ENCODE measurements at regions not wholly inside any gene's neighbourhood (a gene's known extent, or its start where the extent isn't known, plus 50 kb on each side); places are given as distances from the start of the nearest gene placed in this dataset.

- no peak for DNase-seq
Measured at GRCh38 chrX:38992441-38993096, 191.3 kb downstream of the MID1IP1 start.

DNA sequence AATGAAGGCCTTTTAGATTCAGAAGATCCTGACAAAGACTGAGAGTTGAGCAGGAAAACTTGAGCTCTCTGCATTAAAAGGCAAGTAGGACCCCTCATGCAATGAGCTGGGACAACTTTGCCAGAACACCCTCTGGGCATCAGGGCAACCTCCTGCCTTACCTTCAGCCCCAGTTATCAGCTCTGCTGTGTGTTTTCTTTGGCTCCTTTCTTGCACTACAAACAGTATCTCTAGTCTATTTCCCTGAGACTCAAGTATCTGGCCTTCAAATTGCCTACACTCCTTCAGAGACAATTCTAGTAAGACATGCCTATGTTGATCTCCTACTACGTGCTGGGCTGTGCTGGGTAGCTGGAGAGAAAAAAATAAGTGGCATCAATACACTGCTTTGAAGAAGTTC is 192.2 kb downstream of the MID1IP1 start:
- no peak for DNase-seq

DNA sequence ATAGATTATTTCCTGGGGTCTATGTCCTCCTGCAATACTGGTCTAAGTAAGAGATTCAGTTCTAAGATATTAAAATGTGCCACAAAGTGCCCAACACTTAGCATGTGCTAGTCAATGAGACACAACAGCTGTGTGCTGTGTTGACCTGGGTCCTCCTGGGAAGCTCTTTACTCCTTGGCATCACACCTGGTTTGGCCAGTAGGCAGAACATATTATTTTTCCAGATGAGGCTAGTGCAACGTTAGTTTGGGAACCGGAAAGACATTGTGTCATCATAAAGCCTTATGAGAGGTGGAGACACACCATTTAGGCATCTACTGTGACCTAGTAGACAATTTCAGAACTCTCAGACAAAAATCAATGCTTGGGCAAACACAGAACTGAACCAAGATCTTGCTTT is 197.8 kb downstream of the MID1IP1 start:
- DNase-seq = no peak

DNA sequence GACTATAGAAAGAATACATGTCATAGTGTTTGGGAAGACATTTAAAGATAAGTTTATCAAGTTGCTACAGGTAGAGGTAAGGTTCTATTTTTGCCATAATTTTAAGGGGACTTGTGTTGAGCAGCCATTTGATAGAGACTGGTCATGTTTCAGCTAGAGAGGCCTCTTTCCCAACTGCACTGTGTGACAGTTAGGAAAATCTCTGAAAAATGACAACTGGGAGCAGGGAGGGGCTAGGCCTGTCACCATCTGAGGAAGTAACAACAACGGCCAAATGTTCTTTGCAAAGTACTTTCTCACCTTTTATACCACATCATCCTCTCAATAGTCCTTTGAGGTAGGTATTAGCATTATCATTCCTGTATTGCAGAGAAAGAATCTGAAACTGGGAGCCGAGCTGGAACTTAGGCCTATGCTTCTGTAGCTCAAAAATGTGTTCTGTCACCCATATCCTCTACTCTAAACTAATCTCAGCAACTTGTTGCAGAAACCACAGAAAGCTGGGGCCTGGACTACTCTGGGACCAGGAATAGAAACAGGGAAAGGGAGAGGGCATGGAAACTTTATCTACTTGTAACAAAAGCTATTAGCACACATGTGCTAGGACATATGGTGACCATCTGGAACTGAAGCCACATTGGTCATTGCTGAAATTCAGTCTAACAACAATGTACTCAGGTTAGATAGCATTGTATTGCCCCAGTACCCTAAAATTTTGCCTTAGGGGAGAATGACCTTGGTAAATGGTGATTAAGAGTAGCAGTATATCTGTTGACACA is 198.9 kb downstream of the MID1IP1 start:
- no peak for DNase-seq

- no peak for DNase-seq
Measured at GRCh38 chrX:39000802-39001201, 199.5 kb downstream of the MID1IP1 start.

GRCh38 chrX:39002466-39002865 is 201.2 kb downstream of the MID1IP1 start:
- no peak for DNase-seq

DNA sequence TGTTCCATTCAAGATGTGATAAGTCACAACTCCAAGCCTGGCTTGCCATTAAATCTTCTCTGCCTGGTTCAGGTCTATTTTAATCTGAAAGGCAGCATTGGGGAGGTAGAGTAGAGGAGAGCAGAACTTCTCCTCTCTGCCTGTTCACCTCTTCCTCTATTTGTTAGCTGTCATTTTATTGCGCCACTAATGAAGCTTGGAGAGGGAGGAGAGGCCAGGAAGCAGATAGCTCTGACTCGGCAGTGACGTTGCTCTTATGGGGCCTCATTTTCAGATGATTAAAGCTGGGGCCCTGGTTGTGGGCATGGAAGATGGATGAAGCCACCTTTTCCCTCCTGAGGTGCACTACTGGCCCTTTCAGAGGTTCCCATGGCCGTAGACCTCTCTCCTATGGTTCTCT is 207.3 kb downstream of the MID1IP1 start:
- no peak for DNase-seq

- no peak for DNase-seq
Measured at GRCh38 chrX:39011454-39012221, 210.4 kb downstream of the MID1IP1 start.

GRCh38 chrX:39012621-39013111 is 211.4 kb downstream of the MID1IP1 start:
- DNase-seq = no peak

DNA sequence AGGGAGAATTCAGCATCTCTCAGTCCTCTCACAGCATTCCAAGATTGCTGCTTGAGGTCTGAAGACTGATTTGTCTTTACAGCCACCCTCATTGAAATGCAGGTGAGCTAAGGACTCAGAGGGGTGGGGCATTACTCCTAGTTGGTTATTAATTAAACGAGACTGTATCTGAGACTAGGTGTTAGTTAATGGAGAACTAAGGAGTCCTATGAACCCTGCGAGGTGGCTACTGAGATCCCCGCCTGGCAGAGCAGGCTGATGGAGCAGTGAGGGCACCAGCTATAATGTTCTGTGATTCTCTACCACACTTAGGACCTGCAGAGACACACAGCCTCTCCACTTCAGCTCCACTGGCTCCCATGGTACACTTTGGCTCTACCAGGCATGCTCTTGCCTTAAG is 215.3 kb downstream of the MID1IP1 start:
- no peak for DNase-seq

DNA sequence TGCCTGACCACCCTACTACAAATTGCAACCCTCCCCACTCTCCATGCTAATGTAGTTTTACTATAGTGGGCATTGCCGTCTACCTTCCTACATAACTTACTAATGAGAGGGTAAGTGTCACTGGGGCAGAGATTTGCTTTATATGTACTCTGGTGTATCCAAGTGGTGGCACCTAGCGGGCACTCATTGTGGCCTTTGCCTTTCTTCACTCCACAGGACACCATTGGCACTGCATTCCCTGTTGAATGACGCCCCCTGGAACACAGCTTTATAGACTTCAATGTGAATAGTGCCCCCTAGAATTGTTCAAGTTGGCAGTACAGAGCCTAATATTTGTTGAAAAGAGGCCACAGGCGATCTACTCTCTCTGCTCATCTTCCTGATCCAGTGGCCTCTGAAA is 215.8 kb downstream of the MID1IP1 start:
- DNase-seq = no peak

GRCh38 chrX:39017716-39018115 is 216.5 kb downstream of the MID1IP1 start:
- no peak for DNase-seq

- DNase-seq = no peak
Measured at GRCh38 chrX:39018541-39018940, 217.3 kb downstream of the MID1IP1 start.

GRCh38 chrX:39019056-39019455 is 217.8 kb downstream of the MID1IP1 start:
- no peak for DNase-seq

DNA sequence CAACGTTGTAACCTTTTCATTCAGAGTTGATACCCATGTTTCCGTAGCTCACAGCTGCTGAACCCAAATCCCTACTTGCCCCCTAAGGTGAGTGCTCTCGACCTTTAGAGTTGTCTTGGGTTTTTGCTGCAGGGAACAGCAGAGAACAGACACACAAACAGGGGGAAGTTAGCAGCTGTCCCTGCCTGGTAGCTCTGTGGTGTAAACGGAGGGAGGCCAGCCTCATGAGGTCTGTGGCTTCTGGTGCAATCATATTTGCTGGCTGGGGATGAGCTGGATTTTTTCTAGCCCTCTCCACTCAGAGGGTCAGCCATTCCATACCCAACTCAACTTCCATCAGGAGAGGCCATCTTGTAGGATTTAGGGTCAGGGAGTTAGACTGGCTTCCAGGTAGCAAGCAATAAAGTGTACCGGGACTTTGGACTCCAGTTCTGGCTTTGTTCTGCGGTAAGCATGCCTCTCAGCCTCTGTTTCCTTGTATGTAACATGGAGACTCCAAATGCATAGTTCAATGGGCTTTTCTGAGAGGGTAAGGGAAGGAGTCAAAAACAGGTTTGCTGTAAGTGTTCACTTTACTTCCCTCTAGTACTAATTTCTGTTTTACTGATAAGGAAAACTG is 218.9 kb downstream of the MID1IP1 start:
- no peak for DNase-seq

DNA sequence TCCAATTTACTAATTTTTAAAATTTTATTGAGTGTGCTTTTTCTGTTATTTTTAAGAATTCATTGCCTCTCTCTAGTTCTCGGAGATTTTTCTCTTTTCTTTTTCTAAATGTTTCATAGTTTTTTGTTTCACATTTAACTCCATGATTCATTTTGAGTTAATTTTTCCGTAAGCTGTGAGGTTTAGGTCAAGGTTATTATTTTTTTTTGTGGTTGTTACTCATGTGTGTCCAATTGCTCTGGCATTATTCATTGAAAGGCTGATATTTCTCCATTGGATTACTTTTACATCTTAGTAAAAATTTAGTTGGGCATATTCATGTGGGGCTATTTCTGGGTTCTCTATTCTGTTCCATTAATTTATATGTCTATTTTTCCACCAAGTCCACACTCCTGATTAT is 220.8 kb downstream of the MID1IP1 start:
- no peak for DNase-seq

GRCh38 chrX:39029221-39029620 is 228.0 kb downstream of the MID1IP1 start:
- no peak for DNase-seq

- DNase-seq = no peak
Measured at GRCh38 chrX:39030636-39031035, 229.4 kb downstream of the MID1IP1 start.

- DNase-seq = no peak
Measured at GRCh38 chrX:39039890-39040289, 238.6 kb downstream of the MID1IP1 start.

GRCh38 chrX:39043838-39044550 is 242.7 kb downstream of the MID1IP1 start:
- no peak for DNase-seq

DNA sequence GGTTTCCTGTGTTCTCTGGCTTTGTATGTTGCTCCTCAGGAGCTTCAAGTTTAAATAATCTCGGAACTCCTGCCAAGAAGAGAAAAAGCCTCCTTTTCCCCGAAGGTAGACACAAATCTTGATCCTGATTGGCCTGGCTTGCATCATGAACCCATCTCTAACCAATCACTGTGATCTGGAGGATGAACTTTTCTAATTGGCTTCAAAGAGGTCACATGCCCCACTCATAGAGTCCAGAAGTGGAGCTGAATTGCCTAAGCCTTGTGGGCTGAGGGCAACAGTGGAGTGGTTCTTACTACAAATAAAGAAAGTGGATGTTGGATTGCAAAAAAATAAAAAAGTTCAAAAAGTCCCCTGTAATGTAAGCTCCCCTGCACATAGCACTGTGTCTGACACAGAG is 245.9 kb downstream of the MID1IP1 start:
- DNase-seq = no peak

GRCh38 chrX:39049975-39050374 is 248.7 kb downstream of the MID1IP1 start:
- no peak for DNase-seq

- no peak for DNase-seq
Measured at GRCh38 chrX:39050427-39050826, 249.2 kb downstream of the MID1IP1 start.

Measured in activated CD4-positive, alpha-beta T cell treated with anti-CD3 and anti-CD28 coated beads, Interleukin-2, amount 50 U/mL, for 4 hours (primary cell).